ENCODE measurements at regions not wholly inside any gene's neighbourhood (a gene's known extent, or its start where the extent isn't known, plus 50 kb on each side); places are given as distances from the start of the nearest gene placed in this dataset.

DNA sequence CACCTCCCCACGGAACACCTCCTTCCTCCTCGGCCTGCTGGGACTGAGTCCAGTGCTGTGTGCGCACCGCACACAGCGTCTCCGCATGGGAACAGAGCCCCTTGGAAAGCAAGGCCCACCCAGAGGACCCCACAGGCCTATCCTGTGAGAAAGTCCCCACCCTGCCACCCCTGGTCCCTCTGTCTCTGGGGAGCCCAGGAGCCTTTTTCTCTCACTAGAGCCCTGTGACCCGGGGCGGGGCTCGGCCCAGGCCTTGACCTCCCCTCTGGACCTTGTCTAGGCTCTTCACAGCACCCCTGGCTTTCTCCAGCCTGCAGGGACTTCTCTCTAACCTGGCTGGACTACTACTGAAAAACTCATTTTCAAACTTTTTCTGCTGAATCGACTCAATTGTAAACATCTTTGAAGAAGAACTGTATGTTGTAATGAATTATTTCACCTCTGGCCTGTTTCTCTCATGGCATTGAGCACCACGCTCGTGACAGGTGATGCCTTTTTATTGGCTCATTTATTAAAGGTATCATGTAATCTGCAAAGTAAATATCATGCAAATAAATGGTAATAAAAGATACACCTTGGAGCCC is 89.2 kb downstream of the IRX1 start:
- no TSS peak for BruUV-seq (replicated peaks)
- no peak for TF ChIP-seq CTCF (IDR thresholded peaks at IDR 0.05; ENCODE audit: unreplicated experiment)
- no peak for DNase-seq
- no peaks in the 10 kb centered on the region for H3K36me3 Mint-ChIP-seq (ENCODE audit: insufficient read depth, unreplicated experiment)
- H3K27ac Mint-ChIP-seq (ENCODE audit: unreplicated experiment) = no peak overlapping the region
- intact Hi-C loops (cut with micrococcal nuclease; ENCODE audit: unreplicated experiment) = no loop called here
- CTCF ChIA-PET = no interaction called here
- H3K9me3 Mint-ChIP-seq (ENCODE audit: low read depth, unreplicated experiment) = peaks cover 10% of the 10 kb centered on the region
- no peak overlapping the region for H3K4me3 Mint-ChIP-seq (ENCODE audit: low read depth, unreplicated experiment)
- no peaks in the 10 kb centered on the region for H3K4me1 Mint-ChIP-seq (ENCODE audit: low read depth, unreplicated experiment)
- H3K27me3 Mint-ChIP-seq (ENCODE audit: unreplicated experiment) = no peaks in the 10 kb centered on the region

DNA sequence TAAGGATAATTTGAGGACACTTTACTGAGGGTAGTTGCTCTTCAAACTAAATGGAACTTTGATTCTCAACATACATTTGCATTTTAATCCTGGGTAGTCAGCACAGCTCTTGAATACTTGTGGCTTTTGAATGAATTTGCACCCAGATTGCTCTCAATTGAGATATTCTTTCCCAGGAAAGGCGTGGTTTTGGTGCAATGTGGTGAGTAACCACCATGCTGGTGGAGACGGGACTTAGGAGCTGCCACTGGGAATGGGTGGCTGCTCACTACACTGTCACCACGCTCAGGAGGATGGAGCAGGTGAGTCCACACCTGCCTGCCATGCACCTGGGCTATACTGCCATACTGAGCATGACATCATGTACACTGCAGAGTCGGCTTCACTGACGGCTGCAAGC is 99.2 kb downstream of the IRX1 start:
- Mint-ChIP-seq H3K9me3 (ENCODE audit: low read depth, unreplicated experiment) (peaks cover 10% of the 10 kb centered on the region), H3K27ac (ENCODE audit: unreplicated experiment) (no peak overlapping the region), H3K27me3 (ENCODE audit: unreplicated experiment) (no peaks in the 10 kb centered on the region), H3K4me1 (ENCODE audit: low read depth, unreplicated experiment) (no peaks in the 10 kb centered on the region), H3K4me3 (ENCODE audit: low read depth, unreplicated experiment) (no peak overlapping the region), H3K36me3 (ENCODE audit: insufficient read depth, unreplicated experiment) (no peaks in the 10 kb centered on the region)
- no TSS peak for BruUV-seq (replicated peaks)
- CTCF ChIA-PET = no interaction called here
- intact Hi-C loops (cut with micrococcal nuclease; ENCODE audit: unreplicated experiment) = no loop called here
- DNase-seq = no peak
- TF ChIP-seq CTCF (IDR thresholded peaks at IDR 0.05; ENCODE audit: unreplicated experiment) = no peak

DNA sequence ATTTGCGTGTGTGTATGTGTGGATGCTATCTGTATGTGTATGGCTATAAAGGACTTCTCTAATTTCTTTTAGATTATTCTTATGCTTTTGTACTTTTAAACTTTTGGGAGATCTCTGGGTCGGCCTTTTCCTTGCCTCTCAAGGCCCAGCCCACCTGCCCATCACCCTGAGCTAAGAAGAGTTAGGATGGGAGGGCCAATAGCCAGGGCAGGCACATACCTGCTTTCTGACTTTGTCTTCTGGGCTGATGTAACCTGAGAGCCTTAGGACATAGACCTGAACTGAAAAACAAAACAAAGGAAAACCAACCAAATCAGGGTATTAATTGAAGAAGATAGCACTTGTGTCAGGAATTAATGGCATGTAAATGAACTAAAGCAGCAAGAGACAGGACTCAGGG is 100.2 kb downstream of the IRX1 start:
- Mint-ChIP-seq H3K9me3 (ENCODE audit: low read depth, unreplicated experiment) (peaks cover 14% of the 10 kb centered on the region), H3K4me3 (ENCODE audit: low read depth, unreplicated experiment) (no peak overlapping the region), H3K4me1 (ENCODE audit: low read depth, unreplicated experiment) (no peaks in the 10 kb centered on the region), H3K36me3 (ENCODE audit: insufficient read depth, unreplicated experiment) (no peaks in the 10 kb centered on the region), H3K27ac (ENCODE audit: unreplicated experiment) (no peak overlapping the region), H3K27me3 (ENCODE audit: unreplicated experiment) (no peaks in the 10 kb centered on the region)
- intact Hi-C loops (cut with micrococcal nuclease; ENCODE audit: unreplicated experiment) = no loop called here
- no peak for DNase-seq
- CTCF ChIA-PET = no interaction called here
- no TSS peak for BruUV-seq (replicated peaks)
- TF ChIP-seq CTCF (IDR thresholded peaks at IDR 0.05; ENCODE audit: unreplicated experiment) = no peak

- H3K36me3 Mint-ChIP-seq (ENCODE audit: insufficient read depth, unreplicated experiment) = no peaks in the 10 kb centered on the region
- H3K9me3 Mint-ChIP-seq (ENCODE audit: low read depth, unreplicated experiment) = peaks cover 22% of the 10 kb centered on the region
- H3K27me3 Mint-ChIP-seq (ENCODE audit: unreplicated experiment) = no peaks in the 10 kb centered on the region
- no peak overlapping the region for H3K4me3 Mint-ChIP-seq (ENCODE audit: low read depth, unreplicated experiment)
- no peaks in the 10 kb centered on the region for H3K4me1 Mint-ChIP-seq (ENCODE audit: low read depth, unreplicated experiment)
- no peak for DNase-seq
- no peak overlapping the region for H3K27ac Mint-ChIP-seq (ENCODE audit: unreplicated experiment)
- CTCF ChIA-PET = no interaction called here
- intact Hi-C loops (cut with micrococcal nuclease; ENCODE audit: unreplicated experiment) = no loop called here
- no peak for TF ChIP-seq CTCF (IDR thresholded peaks at IDR 0.05; ENCODE audit: unreplicated experiment)
- BruUV-seq (replicated peaks) = no TSS peak
Measured at GRCh38 chr5:3698412-3698811, 102.8 kb downstream of the IRX1 start.
